Osteoblast (primary cell): ENCODE measurements at regions not wholly inside any gene's neighbourhood (a gene's known extent, or its start where the extent isn't known, plus 50 kb on each side); places are given as distances from the start of the nearest gene placed in this dataset.
A peak's percentile ranks its signal among the peaks of the same experiment; 100 is the strongest.
"Not testable (repeated sequence)": the region's sequence is repeated elsewhere in the genome, so short reads cannot be mapped to it uniquely, and the experiment has no call there.

Experiments
- DNase-seq: peaks from one replicate; pipeline ENCODE4 v3.0.0; 2011; ENCODE audit warnings: low spot score, mixed read lengths; ENCODE audit not compliant: insufficient read length; ENCODE audit errors: missing footprints
- H2AFZ ChIP-seq: 2 replicates; pipeline ENCODE4 v1.6.0; 2011; ENCODE audit warnings: mild to moderate bottlenecking, low read length
- H3K27ac ChIP-seq: 2 replicates; pipeline ENCODE4 v1.5.1; 2011; ENCODE audit warnings: mild to moderate bottlenecking, low read depth, low read length, moderate library complexity
- H3K27me3 ChIP-seq: 2 replicates; pipeline ENCODE4 v1.6.0; 2012; ENCODE audit warnings: mild to moderate bottlenecking, control low read depth, inconsistent platforms, low read length, moderate library complexity; ENCODE audit not compliant: insufficient read depth
- H3K36me3 ChIP-seq: 2 replicates; pipeline ENCODE4 v1.5.1; 2011; ENCODE audit warnings: mild to moderate bottlenecking, low read length, control low read depth, moderate library complexity; ENCODE audit not compliant: insufficient read depth
- H3K4me1 ChIP-seq: 2 replicates; pipeline ENCODE4 v1.5.1; 2011; ENCODE audit warnings: mild to moderate bottlenecking, low read length, control low read depth, moderate library complexity; ENCODE audit not compliant: insufficient read depth
- H3K4me2 ChIP-seq: 2 replicates; pipeline ENCODE4 v1.6.0; 2011; ENCODE audit warnings: mild to moderate bottlenecking, low read length; ENCODE audit not compliant: insufficient read depth
- H3K4me3 ChIP-seq: fragments of 200-600 bp; sonication (generic); 3 replicates; pipeline ENCODE4 v1.5.1; 2012; ENCODE audit warnings: mild to moderate bottlenecking, low read length, inconsistent platforms; ENCODE audit not compliant: insufficient read depth
- H3K79me2 ChIP-seq: 2 replicates; pipeline ENCODE4 v1.6.0; 2012; ENCODE audit warnings: mild to moderate bottlenecking, low read length, control low read depth, inconsistent platforms; ENCODE audit not compliant: insufficient read depth
- H3K9me3 ChIP-seq: 2 replicates; pipeline ENCODE4 v1.5.1; 2011; ENCODE audit warnings: low read depth, low read length, control low read depth
- H4K20me1 ChIP-seq: 2 replicates; pipeline ENCODE4 v1.6.0; 2012; ENCODE audit warnings: mild to moderate bottlenecking, low read length, control low read depth; ENCODE audit not compliant: insufficient read depth
- CTCF ChIP-seq: IDR thresholded peaks from 2 replicates; pipeline ENCODE4 v1.5.1; 2011; ENCODE audit warnings: mild to moderate bottlenecking, low read depth, low read length, moderate library complexity; ENCODE audit errors: extremely low read depth

- no peaks in the 10 kb centered on the region for H3K36me3 ChIP-seq
- H3K4me3 ChIP-seq: no peak overlapping the region
- peaks cover 19% of the 10 kb centered on the region for H3K4me1 ChIP-seq
- H3K27me3 ChIP-seq: no peaks in the 10 kb centered on the region
- H4K20me1 ChIP-seq: no peaks in the 10 kb centered on the region
- no peak overlapping the region for H3K27ac ChIP-seq
- peak overlapping the region; percentile 51 for H2AFZ ChIP-seq
- no peak overlapping the region for H3K4me2 ChIP-seq
- H3K79me2 ChIP-seq: no peaks in the 10 kb centered on the region
- H3K9me3 ChIP-seq: no peaks in the 10 kb centered on the region
- TF ChIP-seq CTCF: no peak
- DNase-seq: no peak
These were observed 95.7 kb upstream of the BASP1 start for GRCh38 chr5:17121776-17122175.

GRCh38 chr5:17123010-17123409 is 94.4 kb upstream of the BASP1 start:
- Histone ChIP-seq H2AFZ (no peak overlapping the region), H3K4me2 (no peak overlapping the region), H4K20me1 (no peaks in the 10 kb centered on the region)

GRCh38 chr5:17123773-17124172 is 93.7 kb upstream of the BASP1 start:
- H3K36me3 ChIP-seq, H3K27ac ChIP-seq, H2AFZ ChIP-seq, H3K27me3 ChIP-seq, H3K79me2 ChIP-seq, H3K4me3 ChIP-seq, H4K20me1 ChIP-seq, H3K9me3 ChIP-seq, DNase-seq: not testable (repeated sequence)
- Histone ChIP-seq H3K4me1 (peaks cover 30% of the 10 kb centered on the region), H3K4me2 (peak overlapping the region; percentile 44)

More at GRCh38 chr5:17123010-17123409, 94.4 kb upstream of the BASP1 start:
- no peak overlapping the region for H3K27ac ChIP-seq
- no peak overlapping the region for H3K4me3 ChIP-seq
- H3K36me3 ChIP-seq: no peaks in the 10 kb centered on the region
- H3K4me1 ChIP-seq: peaks cover 29% of the 10 kb centered on the region
- no peak for TF ChIP-seq CTCF
- no peaks in the 10 kb centered on the region for H3K79me2 ChIP-seq
- no peaks in the 10 kb centered on the region for H3K9me3 ChIP-seq
- H3K27me3 ChIP-seq: no peaks in the 10 kb centered on the region
- DNase-seq: no peak

- DNase-seq: peak; percentile 88
- H4K20me1 ChIP-seq: no peaks in the 10 kb centered on the region
- no peak overlapping the region for H3K4me3 ChIP-seq
- H3K79me2 ChIP-seq: no peaks in the 10 kb centered on the region
- H3K36me3 ChIP-seq: no peaks in the 10 kb centered on the region
- TF ChIP-seq CTCF: no peak
- no peaks in the 10 kb centered on the region for H3K27me3 ChIP-seq
- peak overlapping the region; percentile 92 for H3K27ac ChIP-seq
- H3K4me1 ChIP-seq: peaks cover 46% of the 10 kb centered on the region
- H3K4me2 ChIP-seq: peak overlapping the region; percentile 54
- no peak overlapping the region for H2AFZ ChIP-seq
- no peaks in the 10 kb centered on the region for H3K9me3 ChIP-seq
These were observed 89.6 kb upstream of the BASP1 start for GRCh38 chr5:17127743-17128231.
